Activated T-helper 1 cell treated with anti-CD3 and anti-CD28 coated beads, Interleukin-2, amount 50 U/mL, for 16 hours (primary cell): ENCODE measurements at regions not wholly inside any gene's neighbourhood (a gene's known extent, or its start where the extent isn't known, plus 50 kb on each side); places are given as distances from the start of the nearest gene placed in this dataset.

Experiments
- DNase-seq, 2 donors: peaks; one replicate each; pipeline ENCODE4 v3.0.0-alpha.2; 2020; ENCODE audit warnings: low read depth in 1 of 2, low spot score in 1 of 2

GRCh38 chr11:79949574-79949973 is 508.7 kb upstream of the TENM4 start:
- no peak for DNase-seq

- no peak for DNase-seq
Observed at GRCh38 chr11:79942646-79943045, 501.8 kb upstream of the TENM4 start.

DNA sequence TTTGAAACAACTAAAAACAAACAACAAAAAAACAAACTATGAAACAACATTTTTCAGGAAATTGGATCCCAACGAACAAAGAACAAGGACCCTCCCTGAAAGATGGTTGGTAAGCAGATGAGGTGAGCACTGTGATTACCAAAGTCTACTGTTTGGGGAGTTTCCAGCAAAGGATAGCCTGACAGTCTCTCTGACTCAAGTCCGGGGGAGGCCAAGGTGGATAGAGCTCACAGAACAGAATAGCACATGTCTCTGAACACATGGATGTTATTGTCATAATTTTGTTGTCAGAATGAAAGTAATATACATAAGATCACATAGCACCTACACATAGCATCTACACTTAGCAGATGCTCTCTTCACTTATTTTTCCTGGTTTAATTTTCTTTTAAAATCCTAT is 501.3 kb upstream of the TENM4 start:
- DNase-seq, result no peak

DNA sequence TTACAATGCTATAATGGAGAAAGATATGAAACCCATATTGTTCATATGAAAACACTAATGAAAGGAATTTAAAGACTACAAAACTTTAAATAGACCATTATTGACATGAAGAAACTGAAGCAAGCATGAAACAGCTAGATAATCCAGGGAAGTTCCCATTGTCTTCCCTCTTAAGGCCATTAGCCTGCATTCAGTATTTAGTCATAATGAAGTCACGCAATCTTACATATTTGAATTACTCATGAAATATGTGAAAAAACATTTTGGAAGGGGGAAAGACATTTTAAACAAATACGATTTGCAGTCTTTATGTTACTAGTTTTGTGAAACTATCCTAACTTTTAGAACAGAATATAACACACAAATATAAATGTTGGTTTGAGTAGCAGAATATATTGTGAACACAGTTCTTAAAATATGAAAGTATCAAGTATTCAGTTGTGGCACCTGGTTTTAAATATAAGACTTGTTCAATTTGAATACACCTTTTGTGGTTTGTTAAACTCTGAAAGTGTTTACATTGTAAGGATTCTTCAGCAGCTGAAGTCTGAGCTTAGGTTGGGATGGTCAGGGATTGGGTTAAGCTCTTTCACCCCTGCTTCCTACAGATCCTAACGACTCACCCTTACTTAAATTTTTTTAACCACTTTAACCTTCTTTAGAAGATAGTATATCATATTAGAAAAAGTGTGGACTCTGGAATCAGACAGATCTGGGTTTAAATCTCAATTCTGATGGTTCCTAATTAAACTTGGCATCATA is 500.3 kb upstream of the TENM4 start:
- DNase-seq, result no peak

DNA sequence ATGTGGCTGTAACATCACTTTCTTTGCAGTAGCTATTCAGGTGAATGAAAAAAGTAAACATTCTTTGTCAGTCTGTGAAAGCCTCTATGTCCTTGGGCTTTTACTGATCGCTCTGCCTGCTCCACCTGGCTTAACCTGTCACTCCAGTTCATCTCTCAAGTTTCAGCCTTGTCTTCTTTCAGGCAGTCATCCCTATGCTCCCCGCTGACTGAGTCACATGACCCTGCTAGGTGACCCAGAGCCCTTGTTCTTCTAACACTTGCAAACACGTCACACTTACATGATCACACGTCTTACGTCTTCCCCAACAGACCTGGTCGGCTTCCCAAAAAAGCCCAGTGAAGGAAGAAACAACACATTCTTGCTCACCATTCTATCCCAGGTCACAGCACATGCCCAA is 499.3 kb upstream of the TENM4 start:
- DNase-seq, result no peak

GRCh38 chr11:79939111-79939510 is 498.3 kb upstream of the TENM4 start:
- DNase-seq, result no peak

DNA sequence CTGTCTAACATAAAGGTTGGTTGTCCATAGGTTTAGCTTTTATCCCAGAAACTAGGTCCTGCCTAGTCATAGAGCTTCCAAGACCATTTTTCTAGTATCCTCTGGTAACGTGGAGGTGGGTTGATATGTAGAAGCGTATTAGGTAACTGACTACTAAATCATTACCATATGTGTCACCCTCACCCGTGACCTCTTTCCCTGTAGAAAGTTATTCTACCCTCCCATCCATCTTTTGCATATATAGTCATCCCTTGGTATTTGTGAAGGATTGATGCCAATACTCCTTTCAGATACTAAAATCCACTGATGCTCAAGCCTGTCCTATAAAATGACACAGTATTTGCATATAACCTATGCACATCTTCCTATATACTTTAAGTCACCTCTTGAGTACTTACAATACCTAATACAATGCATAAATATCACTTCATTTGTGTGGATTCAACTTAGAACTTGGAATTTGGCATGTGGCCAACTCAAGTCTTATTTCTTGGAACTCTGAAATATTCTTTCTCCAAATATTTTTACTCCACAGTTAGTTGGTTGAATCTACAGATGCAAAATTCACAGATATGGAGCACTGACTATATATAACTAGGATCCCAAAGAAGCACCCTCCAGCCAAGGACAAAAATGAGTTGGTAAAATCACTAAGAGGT is 497.0 kb upstream of the TENM4 start:
- no peak for DNase-seq

- DNase-seq, result no peak
Observed at GRCh38 chr11:79932612-79933011, 491.8 kb upstream of the TENM4 start.

- DNase-seq, result no peak
Observed at GRCh38 chr11:79931692-79932091, 490.9 kb upstream of the TENM4 start.

DNA sequence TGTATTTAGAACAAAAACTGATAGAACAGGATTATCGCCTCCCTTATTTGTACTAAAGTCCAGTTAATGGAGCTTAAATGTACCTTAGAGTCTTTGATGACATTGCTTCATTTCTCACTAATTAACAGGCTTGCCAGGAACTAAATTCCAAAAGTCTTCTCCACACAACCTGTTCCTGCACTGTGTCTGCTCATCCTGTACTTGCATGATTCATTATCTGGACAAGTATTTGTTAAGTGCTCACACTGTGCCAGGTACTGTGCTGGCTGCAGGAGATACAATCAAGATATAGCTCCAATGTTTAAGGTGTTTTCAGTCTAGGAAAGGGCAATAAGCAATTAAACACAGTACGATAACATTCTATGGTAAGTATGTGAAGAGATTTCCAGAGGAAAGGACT is 485.9 kb upstream of the TENM4 start:
- DNase-seq, result no peak

DNA sequence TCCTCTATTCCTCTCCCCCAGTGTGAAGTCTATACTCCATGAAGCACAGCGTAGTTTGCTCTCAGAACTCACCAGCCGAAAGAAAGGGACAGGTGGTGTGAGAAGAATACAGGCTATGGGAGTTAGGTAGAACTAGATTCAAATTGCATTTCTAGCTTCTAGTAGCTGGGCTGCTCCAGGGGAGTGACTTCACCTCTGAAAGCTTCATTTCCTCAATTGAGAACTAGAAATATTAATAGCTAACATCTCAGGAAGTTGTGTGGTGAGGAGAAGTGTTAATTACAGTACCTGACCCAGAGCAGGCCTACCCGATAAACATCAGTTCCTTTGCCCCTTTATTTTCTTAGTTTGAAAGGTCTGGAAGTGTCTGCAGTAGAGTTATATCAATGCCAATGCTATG is 484.7 kb upstream of the TENM4 start:
- DNase-seq, result no peak

DNA sequence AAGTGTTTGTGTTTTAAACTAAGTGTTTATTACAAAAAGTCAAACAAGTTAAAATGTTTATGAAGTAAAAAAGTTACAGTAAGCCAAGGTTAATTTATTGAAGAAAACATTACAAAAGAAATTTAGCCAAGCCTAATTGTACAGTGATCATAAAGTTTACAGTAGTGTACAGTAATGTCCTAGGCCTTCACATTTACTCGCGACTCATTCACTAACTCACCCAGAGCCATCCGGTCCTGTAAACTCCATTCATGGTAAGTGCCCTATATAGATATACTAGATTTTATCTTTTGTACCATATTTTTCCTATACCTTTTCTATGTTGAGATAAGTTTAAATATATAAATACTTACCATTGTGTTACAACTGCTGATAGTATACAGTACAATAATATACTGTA is 481.8 kb upstream of the TENM4 start:
- DNase-seq, result no peak

GRCh38 chr11:79920480-79920879 is 479.6 kb upstream of the TENM4 start:
- no peak for DNase-seq

- no peak for DNase-seq
Observed at GRCh38 chr11:79919350-79919749, 478.5 kb upstream of the TENM4 start.

DNA sequence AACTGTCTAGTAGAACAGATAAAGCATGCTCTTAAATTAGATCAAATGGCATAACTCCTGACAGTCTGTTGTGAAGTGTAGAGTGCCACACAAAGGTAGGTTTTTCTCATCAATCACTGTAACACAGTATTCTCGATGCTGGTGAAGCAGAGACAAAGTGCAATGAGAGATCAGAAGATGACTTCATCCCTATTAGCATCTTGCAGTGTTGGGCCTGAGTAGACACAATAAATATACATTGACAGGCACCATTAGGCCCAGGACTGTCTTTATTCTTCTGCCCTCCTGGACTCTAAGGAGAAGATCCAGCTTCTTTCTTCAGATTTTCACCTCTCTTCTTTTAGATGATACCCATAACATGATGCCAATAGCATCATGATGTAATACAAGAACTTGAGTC is 478.0 kb upstream of the TENM4 start:
- no peak for DNase-seq

GRCh38 chr11:79906164-79906563 is 465.3 kb upstream of the TENM4 start:
- DNase-seq, result no peak

DNA sequence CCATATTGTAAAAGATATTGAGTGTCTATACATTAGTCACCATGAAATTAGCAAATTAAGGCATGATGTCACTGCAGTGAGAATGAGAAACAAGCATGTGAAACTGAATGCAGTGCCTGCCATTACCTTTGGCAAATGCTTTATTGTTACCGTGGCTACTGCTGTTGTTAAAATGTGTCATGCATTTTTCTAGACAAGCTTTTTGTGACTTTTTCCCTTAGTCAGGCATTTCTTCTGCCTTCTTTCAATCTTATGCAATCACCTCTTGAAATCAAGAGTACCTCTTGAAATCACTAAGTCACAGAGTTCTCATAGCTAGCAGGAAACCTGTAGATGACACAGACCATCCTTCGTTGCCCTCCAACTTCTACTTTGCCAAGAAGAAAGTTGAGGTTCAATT is 461.7 kb upstream of the TENM4 start:
- no peak for DNase-seq

GRCh38 chr11:79897896-79898295 is 457.1 kb upstream of the TENM4 start:
- DNase-seq, result no peak

DNA sequence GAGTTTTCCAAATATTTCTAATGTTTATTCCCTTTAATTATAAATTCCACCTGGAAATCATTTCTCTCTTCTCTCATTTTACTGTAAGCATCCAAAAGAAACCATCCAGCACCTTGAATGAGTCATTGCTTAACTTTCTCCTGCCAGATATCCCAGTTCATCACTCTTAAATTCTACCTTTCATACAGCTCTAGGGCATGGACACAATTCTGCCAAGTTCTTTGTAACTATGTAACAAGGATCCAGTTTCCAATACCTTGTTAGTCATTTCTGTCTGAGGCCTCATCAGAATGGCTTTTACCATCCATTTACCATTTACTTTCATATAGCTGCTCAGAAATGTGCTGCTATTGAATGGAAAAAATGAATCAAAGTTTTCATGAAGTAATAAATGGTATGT is 455.4 kb upstream of the TENM4 start:
- no peak for DNase-seq

DNA sequence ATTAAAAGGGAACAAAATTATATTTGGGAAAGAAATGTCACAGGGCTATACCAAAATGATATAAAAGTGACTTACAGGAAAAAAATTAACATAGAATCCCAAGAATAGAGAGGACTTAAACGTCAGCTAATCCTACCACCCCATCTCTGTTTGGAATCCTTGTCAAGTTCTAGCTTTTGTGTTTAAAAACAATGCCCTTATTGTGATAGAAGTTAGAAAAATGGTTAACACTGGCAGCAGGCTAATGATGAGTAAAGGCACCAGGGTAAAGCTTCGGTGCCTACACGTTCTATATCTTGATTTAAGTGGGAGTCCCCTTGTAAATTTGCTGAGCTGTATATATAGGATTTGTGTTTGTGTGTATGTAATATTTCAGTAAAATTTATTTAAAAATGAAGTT is 453.3 kb upstream of the TENM4 start:
- DNase-seq, result no peak

DNA sequence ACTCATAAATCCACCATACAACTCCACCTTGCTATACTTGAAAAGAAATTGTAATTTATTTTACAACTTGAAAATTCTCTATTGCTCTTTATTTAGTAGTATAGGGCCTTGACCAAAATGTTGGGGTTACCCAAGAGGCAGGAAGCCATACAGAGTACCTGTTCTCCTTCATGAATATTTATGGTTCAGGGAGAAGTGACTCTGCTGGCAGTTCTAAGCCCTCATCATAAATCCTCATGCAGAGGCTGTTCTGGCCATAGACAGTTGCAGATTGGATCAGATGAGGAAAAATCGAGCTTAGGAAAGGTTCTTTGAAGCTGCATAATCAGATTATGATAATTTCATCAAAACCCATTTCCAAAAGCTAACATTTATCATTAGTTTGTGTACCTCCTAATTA is 449.4 kb upstream of the TENM4 start:
- DNase-seq, result no peak

DNA sequence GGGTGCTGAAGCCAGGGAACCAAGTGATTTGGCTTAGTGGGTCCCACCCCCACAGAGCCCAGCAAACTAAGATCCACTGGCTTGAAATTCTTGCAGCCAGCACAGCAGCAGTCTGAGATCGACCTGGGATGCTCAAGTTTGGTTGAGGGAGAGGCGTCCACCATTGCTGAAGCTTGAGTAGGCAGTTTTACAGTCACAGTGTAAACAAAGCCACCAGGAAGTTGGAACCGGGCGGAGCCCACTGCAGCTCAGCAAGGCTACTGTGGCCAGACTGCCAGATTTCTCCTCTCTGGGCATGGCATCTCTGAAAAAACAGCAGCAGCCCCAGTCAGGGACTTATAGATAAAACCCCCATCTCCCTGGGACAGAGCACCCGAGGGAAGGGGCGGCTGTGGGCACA is 424.1 kb upstream of the TENM4 start:
- no peak for DNase-seq

DNA sequence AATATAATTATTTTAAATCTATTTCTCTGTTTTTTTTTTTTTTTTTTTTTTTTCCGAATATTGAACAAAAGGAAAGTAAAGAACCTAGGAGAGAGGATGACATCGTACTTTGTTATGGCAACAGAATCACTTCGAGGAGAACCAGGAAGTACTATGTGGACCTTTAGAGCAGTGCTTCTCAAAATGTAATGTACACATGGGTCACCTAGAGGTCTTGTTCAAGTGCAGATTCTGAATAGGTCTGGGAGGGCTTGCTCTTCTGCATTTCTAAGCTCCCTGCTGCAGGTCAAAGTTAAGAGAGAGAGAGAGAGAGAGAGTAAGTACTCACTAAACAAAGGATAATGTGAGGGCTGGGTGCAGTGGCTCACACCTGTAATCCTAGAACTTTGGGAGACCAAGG is 419.5 kb upstream of the TENM4 start:
- DNase-seq, result no peak
